Thyroid gland (tissue), 4 donors: ENCODE measurements at regions not wholly inside any gene's neighbourhood (a gene's known extent, or its start where the extent isn't known, plus 50 kb on each side); places are given as distances from the start of the nearest gene placed in this dataset.

Experiments
- POLR2A ChIP-seq, 2 donors: fragments of 450-650 bp; IDR thresholded peaks; one replicate each; pipeline ENCODE4 v1.6.1; 2017; ENCODE audit warnings: antibody characterized with exemption in 2 of 2, mild to moderate bottlenecking in 2 of 2, moderate library complexity in 1 of 2
- TF ChIP-seq, protein P1 (sequence below), 6 experiments: fragments of 200-600 bp in 3 of 6; fragments of 450-650 bp in 3 of 6; sonication (generic) in 3 of 6; IDR thresholded peaks; one replicate each; pipeline ENCODE4 v1.5.1; 2016 to 2019; ENCODE audit warnings: antibody characterized with exemption in 6 of 6, mild to moderate bottlenecking in 2 of 6, inconsistent platforms in 1 of 6, moderate library complexity in 1 of 6

DNA sequence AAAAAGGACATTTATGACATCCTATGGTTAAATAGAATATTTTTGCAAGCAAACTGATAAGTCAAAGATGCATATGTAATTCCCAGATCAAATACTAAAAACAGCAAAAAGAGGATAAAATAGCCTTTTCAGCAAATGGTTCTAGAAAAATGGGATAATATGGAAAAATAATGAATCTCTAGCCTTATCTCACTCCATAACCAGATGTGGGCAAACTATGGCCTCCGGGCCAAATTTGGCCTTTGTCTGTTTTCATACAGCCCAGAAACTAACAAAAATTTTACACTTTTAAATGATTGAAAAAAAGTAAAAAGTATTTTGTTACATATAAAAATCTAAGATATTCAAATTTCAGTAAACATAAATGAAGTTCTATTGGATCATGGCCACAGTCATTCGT lies 215.4 kb upstream of the PRSS1 start:
- TF ChIP-seq, protein P1, sequence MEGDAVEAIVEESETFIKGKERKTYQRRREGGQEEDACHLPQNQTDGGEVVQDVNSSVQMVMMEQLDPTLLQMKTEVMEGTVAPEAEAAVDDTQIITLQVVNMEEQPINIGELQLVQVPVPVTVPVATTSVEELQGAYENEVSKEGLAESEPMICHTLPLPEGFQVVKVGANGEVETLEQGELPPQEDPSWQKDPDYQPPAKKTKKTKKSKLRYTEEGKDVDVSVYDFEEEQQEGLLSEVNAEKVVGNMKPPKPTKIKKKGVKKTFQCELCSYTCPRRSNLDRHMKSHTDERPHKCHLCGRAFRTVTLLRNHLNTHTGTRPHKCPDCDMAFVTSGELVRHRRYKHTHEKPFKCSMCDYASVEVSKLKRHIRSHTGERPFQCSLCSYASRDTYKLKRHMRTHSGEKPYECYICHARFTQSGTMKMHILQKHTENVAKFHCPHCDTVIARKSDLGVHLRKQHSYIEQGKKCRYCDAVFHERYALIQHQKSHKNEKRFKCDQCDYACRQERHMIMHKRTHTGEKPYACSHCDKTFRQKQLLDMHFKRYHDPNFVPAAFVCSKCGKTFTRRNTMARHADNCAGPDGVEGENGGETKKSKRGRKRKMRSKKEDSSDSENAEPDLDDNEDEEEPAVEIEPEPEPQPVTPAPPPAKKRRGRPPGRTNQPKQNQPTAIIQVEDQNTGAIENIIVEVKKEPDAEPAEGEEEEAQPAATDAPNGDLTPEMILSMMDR (IDR thresholded peaks at IDR 0.05): no peak
- TF ChIP-seq POLR2A (IDR thresholded peaks at IDR 0.05): no peak
